Fibroblast of skin of left quadriceps (primary cell): ENCODE measurements at regions not wholly inside any gene's neighbourhood (a gene's known extent, or its start where the extent isn't known, plus 50 kb on each side); places are given as distances from the start of the nearest gene placed in this dataset.

Source experiments
- DNase-seq, 2 experiments: peaks; one replicate each; pipeline ENCODE4 v3.0.0-alpha.2; 2013; ENCODE audit warnings: low read depth in 2 of 2

DNA sequence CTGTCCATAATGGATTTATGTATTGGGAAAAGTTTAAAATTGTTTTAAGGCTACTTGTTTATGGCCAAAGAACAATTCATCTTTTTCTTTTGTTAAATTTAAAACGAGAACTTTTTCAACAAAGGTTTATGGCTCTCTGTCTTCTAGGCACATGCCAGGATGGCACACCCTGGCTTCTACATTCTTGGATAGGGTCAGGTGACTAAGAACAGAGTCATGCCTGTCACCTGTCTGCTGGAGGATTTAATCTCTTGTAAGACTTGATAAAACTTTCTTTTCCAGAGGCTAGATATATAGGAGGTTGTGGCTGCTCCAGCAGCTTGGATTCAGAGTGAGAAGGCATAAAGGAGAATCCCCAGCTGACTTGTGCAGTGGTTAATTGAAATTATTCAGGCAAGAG lies 915.4 kb downstream of the GATA3 start:
- no peak for DNase-seq

DNA sequence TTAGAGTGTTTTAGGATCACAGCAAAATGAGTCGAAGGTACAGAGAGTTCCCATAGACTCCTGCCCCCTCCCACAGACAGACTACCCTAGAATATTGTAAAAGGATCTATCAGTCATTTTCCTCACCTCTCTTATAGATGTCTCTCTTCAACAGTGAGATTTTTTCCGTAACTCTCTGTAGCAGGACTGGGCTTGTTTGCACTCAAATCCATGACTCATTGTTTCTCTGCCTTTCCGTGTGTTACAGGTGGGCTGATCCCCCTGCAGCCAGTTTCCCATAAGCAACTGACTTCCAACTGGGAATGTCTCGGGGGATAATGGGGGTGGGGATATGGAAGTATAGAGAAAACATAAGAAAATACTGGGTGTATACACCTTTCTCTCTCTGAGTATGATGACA lies 921.0 kb downstream of the GATA3 start:
- no peak for DNase-seq

DNA sequence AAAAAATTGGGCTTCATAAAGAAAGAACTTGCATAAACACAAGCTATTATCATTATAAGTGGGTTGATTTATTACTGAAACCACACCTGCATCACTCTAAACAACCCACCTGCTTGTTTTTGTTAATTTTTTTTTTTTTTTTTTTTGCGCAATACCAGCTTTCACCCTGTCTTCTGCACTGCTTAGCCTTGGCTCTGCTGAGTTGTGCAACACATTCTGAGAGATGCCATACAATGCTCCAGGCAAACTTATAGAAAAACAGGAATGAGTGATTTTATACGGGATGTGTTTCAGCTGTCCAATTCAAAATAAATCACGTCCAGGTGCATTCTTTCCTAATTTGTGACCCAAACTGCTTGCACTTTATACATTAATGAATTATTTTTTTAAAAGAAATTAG lies 923.6 kb downstream of the GATA3 start:
- no peak for DNase-seq

DNA sequence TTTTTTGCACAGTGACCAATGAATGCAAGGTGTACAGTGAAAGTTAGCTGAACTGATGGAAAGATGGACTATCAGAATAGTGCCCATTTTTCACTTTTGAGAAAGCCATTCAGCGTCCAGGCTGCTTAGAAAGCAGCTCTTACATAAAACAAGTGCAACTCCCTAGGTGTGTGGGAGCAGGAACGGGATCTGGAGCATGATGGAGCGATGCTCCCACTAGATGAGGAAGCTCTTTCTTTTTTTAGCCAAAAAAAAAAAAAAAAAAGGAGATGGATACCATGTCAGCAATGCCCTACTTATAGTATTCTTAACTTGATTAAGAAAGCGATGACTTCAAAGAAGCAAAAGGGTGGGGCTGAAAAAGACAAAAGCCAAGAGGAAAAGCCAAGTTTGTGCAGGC lies 925.5 kb downstream of the GATA3 start:
- DNase-seq, result no peak

DNA sequence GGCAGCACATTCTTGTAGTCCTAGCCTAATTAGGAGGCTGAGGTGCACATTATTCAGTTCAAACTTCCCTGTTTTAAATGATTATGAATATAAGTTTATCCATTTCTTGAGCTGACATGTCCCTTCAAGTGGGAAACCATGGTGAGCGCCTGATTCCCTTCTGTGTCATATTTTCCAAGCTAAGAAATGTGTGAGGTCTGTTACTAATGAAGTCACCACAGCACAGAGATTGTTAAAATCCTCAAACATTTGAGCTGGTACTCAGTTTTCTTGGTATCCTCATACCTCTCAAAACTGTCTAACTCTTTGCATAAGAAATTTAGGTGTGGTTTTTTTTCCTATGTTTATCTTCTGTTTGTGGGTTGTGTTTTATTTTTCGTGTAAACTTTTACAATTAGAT lies 926.8 kb downstream of the GATA3 start:
- no peak for DNase-seq

DNA sequence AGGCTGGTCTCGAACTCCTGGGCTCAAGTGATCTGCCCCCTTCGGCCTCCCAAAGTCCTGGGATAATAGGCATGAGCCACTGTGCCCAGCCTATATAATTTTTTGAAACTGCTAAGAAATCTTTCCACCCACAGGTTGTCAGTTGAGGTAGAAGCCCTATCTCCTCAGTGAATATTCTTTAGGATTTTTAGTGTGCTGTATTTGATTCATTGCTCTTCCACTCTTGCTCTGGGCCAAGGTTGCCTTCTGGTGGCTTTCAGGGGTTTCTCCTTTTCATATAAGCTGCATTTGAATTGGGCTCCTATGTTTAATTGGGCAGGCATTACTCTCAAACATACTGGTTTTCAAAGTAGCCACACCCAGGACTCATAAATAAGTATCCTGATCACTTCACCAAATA lies 931.2 kb downstream of the GATA3 start:
- DNase-seq, result no peak

DNA sequence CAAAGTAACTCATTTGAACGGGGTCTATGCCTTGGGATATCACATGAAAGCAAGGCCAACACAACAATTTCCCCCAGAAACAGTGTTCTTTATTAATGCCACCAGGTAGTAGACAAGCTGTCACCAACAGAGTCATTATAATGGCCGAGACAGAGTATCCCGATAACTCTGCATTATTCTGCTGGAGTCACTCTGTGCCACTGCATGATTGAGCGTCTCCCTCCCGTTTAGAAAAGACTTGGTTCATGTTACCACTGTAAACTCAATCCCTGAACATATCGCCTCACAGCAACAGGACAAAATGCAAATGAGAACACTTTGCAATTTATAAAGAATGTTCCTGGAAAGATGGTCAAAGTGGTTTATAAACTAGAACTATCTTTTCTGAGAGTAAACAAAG lies 932.5 kb downstream of the GATA3 start:
- no peak for DNase-seq

DNA sequence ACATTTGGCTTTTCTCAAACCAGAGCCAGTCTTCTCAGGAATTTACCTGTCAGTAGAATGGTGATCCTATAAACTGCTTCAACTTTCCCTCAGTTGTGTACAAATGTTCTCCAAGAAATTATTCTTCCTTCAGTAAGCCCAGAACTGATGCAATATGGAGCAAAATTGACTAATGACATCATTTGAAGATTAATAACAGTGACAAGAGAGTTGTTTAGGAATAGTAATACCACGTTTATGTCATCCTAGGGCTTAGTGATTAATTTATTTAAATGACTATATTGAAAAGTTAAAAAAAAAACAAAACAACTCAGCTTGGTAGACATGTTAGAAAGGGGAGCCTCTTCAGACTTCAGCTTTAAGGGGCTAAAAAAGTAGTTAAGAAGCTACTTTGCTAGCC lies 933.2 kb downstream of the GATA3 start:
- DNase-seq, result no peak

DNA sequence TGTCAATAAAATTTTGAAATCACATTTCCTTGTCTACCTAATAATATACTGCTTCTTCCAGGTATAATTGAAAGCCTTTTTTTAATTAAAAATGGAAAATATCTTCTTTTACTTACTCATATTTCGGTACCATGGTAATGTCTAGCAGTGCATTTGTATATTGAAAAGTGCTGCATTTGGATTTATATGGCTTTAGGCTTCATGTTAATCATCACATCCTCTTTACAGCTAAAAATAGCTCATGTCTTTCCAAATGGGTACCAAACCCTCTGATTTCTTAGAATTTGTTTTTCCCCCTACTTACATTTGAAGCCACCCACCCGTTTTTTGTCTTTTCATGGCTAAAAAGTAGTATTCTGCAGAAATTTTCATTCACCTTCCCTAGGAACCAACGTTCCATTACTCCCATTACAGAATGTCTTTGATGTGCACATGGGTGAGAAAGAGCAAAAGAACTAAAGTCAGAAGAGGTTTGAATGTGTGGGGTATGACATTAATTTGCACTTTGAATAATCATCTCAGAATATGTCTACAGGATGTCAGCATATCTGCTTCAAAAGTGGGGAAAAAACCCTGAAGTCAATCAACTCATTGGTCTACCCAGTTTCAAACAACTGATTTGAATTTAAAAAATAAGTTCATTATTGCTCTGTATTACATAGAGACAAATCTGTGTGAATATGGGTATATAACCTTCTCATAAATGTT lies 935.9 kb downstream of the GATA3 start:
- DNase-seq, result no peak

DNA sequence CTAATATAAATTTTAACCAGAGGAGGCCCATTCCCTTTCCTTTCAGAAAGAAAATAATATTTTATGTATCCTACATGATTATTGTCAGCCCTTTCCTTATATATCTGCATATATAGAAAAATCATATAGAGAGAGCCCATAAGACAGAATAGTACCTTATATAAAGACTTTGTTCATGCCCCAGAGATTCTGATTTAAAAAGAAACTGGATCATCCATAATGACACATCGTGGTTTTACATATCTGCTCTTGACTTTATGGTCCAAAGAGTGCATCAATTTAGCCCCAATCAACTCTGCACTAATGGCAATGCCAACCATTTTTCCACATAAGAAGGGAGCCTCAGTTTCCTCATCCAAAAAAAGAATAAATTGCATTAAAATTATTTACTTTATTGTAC lies 937.5 kb downstream of the GATA3 start:
- DNase-seq, result no peak

DNA sequence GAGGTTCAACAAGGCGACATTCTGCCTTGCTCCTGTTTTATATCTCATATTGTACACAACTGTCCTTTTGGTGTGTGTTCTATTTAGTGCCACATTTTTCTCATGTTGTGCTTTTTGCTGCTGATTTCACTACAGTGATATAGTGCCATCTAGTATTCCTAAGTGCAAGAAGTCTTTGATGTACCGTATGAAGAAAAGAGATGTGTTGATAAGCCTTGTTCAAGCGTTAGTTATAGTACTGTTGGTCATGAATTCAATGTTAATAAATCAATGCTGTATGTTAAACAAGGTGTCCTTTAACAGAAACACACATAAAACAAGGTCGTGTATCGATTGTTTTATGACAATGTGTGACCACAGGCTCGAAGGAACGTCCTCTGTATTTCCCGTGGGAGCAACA lies 939.4 kb downstream of the GATA3 start:
- no peak for DNase-seq

DNA sequence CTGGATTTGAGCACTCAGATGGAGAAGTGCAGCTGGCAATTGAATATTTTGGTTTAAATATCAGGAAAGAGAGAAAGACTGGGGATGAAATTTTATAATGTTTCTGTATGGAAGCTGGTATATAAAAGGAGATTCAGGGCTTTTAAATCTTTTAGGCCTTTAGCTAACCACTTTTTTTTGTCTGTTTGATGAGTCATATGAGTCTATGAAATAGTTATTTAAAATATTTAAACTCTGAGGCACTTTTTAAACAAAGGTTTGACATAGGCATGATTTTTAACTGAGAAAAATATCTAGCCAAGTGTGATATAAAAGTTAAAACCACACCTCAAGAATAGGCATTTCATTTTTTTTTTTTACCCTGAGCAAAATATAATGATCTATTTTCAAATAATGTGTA lies 944.3 kb downstream of the GATA3 start:
- DNase-seq, result no peak

DNA sequence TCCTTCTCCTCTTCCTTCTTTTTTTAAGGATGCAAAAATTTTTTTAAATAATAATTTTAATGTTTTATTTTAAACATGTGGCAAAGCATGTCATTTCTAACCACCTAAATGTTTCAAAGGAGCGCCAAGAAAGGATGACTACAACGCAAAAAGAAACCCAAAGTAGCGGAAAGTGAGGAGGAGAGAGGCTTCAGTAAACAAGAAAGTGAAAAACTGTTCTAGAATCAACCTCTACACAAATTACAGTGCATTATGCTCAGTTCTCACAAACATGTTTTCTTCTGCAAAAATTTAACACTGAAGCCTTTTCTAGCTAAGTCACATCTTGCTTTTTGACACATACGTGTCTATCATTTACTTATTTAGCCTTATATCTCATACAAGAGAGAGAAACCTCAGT lies 948.6 kb downstream of the GATA3 start:
- DNase-seq, result no peak

DNA sequence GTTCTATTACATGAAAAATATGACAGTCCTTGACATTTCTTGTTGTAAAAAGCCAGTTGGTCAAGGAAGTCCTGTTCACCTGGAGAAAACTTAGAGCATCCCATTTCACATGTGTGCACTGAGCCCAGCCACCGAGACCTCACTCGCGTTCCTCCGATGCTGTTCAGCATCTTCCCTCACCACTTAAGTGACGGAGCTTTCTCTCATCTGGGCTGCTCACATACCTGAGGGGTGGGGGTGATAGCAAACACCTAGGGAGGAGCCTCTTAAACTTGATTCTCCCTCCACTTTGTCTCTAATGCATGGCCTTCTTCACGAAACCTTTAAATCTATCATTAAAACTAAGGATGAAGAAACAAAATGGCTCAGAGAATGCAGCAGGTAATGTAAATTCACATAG lies 950.2 kb downstream of the GATA3 start:
- DNase-seq, result no peak

DNA sequence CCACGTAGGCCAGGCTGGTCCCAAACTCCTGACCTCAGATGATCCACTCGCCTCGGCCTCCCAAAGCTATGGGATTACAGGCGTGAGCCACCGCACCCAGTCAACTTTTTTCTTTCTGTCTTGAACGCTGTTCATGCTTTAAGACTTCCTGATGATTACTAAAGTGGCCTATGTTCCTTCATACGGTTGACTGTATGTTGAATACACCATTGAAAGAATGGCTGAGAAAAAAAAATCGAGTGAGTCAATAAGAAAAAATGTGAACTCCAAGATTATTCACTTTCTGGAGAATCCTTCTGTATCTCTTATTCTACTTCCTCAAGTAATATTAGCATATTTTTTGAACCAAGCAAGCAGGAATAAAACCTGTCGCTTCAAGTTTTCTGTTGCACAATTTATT lies 955.0 kb downstream of the GATA3 start:
- DNase-seq, result no peak

DNA sequence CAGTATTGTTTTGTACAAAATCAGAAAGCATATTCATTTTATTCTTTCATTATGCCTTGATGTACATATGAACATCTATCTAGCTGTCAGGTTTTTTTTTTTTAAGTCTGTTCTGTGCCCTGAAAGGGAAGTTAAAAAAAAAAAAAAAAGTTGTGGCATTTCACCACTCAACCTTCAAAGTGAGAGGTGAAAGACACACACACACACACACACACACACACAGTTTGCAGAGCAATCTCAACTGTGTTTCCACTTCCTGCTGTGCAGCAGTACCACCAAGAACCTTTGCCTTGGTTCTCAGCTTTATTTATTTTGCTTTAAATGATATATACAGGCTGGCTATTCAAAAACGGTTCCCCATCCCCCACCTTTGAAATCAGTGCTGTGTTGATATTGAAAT lies 955.6 kb downstream of the GATA3 start:
- no peak for DNase-seq

DNA sequence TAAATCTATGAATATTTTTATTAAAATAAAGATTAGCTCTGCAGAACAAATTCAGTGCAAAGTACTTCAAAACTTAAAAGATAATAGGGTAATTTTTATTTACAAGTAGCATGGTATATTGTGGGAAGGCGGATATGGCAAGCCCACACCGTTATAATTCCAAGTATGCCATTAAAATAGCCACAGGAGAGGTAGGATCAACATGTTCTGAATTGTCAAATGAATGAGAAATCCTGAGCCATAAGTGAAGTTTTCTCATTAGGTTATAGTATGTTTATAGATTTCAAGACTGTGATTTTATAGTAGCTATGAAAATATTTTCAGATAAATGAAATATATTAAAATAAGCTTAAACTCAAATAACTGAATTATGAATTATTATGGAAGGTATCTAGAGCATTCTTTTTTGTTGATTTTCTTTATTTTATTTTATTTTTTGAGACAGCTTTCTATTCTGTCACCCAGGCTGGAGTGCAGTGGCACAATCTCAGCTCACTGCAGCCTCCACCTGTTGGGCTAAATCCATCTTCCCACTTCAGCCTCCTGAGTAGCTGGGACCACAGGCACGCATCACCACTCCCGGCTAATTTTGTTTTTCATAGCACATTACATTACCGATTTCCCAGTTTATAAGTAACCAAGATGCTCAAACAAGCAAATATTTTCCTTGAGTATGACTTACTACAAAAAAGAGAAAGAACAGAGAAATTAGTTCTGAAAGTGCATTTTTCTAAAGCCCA lies 956.6 kb downstream of the GATA3 start:
- DNase-seq, result no peak

DNA sequence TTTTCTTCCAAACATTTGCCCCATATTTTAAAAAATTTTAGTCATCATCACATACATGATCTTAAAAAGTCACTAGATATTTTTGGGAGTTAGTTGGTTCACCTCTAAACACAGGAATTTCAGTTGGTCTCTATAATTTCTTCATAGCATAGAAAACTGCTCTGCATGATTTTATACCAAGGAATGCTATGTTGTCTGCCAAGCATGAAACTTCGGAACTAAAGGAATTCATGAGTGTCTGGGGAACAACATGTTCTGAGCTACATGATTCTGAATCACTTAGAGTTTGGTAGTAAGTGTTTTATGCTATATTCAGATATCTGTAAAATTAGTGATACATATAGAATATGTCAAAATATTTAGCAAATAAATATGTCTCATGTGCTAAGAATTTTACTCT lies 957.8 kb downstream of the GATA3 start:
- DNase-seq, result peak; percentile 35 to 41

DNA sequence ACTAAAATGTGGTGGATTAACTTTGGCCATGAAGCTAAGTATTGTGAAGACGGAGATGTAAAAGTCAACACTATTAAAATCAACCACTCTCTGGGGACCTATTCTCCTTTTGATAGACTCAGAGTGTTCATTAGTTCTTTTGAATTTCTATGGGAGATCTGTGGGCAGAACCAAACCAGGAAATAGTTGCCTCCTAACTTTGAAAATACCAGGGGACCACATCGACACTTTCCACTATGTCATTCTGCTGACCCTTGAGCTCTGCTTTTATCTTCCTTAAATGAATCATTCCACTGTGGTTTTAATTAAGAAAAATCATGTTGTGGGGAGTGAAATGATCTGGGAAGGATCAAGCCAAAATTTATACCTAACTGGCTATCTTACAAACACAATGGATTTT lies 960.5 kb downstream of the GATA3 start:
- no peak for DNase-seq

DNA sequence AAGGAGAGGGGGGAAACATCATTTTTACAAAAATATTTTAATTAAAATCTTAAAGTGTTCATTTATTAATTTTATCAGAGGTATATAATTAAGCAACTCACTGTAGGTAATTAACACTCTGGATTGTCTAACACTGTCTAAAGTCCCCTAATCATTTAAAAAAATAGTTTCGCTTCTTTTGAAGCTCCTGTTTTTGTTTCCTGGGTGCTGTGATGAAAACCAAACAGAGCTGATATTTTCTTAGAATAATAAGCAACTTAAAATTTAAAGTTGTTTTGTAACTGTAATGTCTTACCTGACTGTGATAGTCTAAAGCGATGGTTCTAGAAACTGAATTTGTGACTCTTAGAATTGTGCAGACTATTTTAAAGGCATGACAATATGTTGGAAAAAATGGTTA lies 961.0 kb downstream of the GATA3 start:
- no peak for DNase-seq

DNA sequence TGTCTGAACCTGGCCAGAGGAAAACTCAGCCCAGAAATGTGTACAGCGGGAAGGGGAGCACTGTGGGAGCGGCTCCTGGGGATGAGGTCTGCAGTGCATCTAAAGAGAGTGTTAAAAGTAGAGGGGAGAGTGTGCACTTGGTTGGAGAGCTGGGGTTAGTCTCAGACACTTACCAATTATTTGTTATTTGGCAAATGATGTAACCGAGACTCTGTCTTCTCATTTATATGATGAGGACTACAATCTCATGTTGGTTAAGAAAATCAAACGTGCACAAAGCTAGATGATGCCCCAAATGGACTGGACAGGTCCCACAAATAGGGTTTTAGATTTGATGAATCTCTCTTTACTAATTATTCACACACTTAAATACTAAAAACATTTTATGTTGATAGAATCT lies 962.4 kb downstream of the GATA3 start:
- DNase-seq, result no peak

DNA sequence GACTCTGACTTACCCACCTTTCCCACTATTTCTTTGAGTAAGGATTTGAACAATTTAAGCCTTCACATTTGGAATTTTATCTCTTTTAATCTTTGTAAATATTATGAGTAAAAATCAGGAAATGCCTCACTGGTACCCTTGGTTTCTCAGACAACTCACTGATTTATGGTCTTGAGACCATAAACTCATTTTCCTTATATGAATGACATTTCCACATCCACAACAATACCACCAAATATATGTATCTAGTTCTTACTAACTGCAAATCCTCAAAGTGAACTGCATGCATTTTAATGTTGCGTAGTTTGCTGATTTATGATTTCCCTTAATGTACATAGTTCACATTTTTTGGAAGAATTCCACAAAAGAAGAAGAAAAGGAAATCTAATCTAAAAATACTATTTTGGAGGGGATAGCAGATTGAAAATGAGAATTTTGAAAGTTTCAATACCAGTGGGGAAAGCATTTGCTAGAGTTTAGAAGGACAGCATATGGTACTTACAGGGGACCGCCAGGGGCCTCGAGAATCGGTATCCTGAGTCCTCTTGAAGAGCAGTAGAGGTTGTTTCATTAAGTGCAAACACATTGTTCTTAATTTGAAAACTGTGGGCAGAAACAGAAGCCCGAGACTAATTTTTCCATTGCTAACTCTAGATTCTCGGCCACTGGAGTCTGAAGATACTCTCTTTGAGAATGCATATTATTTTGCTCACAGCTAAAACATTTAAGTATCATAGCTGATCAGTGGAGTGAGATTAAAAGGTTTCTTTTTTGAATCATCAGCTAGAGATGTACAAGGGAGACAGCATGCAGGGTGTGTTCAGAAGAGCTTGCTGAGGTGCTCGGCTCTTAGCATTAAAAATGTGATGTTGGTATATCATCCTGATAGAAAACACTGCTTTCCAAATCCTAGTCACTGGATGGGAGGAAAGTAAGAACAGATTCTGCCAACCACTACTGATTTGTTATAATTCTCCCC lies 964.0 kb downstream of the GATA3 start:
- DNase-seq, result no peak

DNA sequence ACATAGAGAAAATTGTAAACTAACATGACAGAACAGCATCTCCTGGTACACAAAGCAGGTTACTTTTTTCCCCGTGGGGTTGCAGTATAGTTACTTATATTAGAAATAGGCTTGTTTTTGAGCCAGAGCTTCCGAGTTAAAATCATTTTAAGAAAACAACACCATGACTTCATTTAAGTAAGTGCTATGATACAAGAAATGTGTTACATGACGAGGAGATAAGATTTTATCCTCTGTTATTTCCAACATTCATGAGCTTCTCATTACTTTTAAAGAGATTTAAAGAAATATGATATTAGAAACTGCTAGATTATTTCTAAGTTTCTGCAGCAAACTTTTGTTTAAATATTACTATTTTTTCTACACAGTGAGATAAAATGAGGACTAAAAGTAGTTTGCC lies 968.7 kb downstream of the GATA3 start:
- DNase-seq, result no peak
